Pulmonary artery endothelial cell (primary cell): ENCODE measurements at regions not wholly inside any gene's neighbourhood (a gene's known extent, or its start where the extent isn't known, plus 50 kb on each side); places are given as distances from the start of the nearest gene placed in this dataset.
"Not testable (repeated sequence)": the region's sequence is repeated elsewhere in the genome, so short reads cannot be mapped to it uniquely, and the experiment has no call there.

Experiments
- DNase-seq: peaks from one replicate; pipeline ENCODE4 v3.0.0-alpha.2; 2011; ENCODE audit warnings: low read depth, low spot score

DNA sequence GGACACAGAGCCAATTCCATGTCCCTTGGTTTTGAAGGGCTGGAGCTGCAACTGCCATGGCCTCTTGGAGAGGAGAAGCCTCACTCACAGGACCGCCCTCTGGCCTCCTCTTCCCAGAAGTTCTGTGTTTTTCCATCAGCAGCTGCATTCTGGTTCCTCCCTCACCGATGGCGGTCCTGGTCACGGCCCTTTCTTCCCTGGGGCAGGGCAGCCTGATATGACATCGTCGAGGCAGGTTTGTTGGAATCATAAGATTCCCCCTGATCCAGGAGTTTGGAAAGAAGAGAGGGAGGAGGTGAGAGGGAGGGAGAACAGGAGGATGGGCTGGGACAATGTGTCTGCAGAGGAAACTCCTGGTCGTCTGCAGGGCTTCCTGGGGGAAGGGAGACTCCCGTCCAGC lies 82.7 kb upstream of the PDZD8 start:
- DNase-seq: no peak

GRCh38 chr10:117457071-117457810 lies 82.0 kb upstream of the PDZD8 start:
- DNase-seq: no peak

DNA sequence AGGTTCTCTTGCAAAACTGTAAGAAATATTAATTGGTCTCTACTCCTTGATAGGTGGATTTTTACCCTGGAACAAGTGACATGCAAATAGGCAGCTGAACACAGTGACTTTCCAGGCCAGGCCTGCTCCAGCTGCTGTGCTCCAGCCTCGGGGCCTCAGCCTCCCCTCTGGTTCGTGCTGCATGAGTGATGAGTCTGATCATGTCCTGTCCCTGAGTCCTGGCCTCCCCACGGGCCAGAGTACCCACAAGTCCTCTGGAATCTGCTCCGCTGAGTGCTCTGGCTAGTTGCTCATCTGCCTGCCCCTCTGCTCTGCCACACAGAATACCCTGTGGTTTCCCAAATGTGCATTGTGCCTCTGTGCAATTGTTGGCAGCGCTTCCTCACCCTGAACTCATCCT lies 80.1 kb upstream of the PDZD8 start:
- DNase-seq: no peak

DNA sequence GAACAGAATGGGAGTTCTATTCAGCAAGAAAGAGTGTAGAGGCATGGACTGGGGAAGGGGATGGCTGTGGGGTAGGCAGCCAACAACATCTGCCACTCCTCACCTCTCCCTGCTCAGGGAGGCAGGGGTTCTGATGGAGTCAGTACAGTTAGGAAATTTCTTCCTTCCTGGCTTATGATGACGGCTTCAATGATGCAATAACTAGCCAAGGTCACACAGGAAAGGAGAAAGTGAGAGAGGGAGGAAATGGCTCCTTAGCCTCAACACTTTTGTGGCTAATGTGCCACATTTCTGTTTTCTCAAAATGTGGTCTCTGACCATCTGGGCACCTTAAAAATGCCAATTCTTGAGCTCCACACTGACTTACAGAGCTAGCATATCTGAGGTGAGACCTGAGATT lies 79.3 kb upstream of the PDZD8 start:
- DNase-seq: no peak

GRCh38 chr10:117453484-117453883 lies 78.2 kb upstream of the PDZD8 start:
- not testable (repeated sequence) for DNase-seq

DNA sequence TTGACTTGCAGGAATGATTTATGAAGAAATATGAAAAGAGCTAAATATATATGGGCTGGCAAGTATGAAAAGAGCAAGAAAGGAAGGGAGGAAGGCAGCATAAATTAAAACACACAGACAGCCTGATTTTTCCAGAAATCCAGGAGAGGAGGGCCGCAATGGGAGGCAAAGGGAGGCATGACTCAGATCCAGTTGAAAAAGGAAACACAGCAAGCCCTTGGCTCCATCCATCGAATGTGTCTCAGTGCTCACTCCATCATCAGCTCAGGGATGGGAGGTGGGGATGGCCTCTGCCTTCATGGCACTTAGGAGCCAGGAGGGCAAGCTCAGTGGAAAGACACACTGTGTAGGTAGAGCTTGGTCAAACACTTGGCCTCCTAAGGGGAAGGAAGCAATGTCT lies 75.7 kb upstream of the PDZD8 start:
- no peak for DNase-seq

GRCh38 chr10:117449636-117450035 lies 74.4 kb upstream of the PDZD8 start:
- DNase-seq: no peak

DNA sequence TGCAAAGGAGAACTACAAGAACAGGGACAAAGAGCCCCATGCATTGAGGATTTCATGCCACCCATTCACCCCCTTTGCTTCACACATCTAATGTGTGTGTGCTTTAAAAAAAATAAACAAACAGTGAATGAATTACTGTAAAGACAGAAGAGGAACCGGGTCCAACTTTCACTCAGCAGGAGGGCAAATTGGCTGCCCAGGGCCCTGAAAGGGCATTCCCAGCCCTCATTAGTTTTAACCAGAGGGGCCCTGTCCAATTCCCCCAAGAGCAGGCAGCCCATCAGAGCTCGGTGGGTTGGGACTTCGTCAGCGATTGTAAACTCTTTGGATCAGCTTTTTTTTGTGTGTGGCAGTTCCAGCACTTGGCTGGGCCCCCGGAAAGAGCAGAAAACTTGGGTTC lies 73.6 kb upstream of the PDZD8 start:
- DNase-seq: no peak

GRCh38 chr10:117445992-117446391 lies 70.8 kb upstream of the PDZD8 start:
- DNase-seq: no peak

- no peak for DNase-seq
Measured at GRCh38 chr10:117444497-117445040, 69.3 kb upstream of the PDZD8 start.

DNA sequence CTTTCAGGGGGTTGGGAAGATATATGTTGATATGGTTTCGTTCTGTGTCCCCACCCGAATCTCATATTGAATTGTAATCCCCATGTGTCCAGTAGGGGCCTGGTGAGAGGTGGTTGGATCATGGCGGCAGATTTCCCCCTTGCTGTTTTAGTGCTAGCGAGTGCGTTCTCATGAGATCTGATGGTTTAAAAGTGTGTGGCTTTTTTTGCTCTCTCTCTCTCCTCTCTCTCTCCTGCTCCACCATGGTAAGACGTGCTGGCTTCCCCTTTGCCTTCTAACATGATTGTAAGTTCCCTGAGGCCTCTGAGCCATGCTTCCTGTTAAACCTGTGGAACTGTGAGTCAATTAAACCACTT lies 68.4 kb upstream of the PDZD8 start:
- no peak for DNase-seq

- DNase-seq: peak; percentile 20
Measured at GRCh38 chr10:117442944-117443685, 67.9 kb upstream of the PDZD8 start.

GRCh38 chr10:117442521-117442920 lies 67.3 kb upstream of the PDZD8 start:
- no peak for DNase-seq

DNA sequence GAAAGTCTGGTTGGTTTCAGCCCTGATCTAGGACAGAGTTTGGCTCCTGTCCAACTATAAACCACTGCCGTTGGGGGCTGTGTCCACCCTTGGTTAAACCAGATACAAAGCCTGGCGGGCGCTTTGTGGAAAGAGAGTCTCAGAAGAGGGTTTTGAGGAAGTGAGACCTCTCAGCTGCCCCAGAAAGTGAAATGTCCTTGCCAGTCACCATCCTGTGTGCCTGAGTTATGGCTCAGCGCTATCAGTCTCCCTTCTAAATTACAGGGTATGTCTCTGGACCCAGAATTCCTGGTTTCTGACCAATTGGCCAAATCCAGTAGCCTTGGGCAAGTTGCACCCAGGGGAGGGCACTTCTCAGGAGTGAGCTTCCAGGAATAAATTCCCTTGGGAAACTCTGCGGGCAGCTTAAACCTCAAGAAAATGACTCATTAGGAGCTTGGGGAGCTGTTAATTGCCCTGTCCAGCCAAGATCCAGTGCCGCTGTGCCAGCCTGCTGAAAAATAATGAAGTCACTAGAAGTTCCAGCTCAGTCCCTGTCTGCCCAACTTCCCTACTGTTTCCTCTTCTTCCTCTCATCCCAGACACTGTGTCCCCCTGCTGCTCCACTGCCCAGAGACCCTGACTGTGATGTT lies 66.7 kb upstream of the PDZD8 start:
- no peak for DNase-seq

- no peak for DNase-seq
Measured at GRCh38 chr10:117441361-117441760, 66.1 kb upstream of the PDZD8 start.

- DNase-seq: no peak
Measured at GRCh38 chr10:117439243-117439912, 64.1 kb upstream of the PDZD8 start.

DNA sequence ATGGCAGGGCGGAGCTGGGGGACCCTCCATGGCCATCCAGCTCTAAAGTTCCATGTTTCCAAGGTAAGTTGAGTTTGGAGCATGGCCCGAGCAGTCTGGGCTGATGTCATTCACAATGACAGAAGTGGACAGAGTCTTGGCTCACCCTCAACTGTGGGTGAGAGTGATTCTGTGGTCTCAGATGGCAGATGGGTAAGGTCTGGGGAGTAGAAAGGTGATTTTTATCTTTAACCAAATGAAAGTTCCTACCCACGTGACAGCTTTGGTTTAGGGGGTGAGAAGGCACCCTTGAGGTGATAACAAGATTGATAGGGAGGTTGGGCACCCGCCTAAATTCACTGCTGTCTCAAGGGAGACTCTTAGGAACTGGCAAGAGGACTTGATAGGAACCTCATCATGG lies 57.6 kb upstream of the PDZD8 start:
- DNase-seq: no peak

DNA sequence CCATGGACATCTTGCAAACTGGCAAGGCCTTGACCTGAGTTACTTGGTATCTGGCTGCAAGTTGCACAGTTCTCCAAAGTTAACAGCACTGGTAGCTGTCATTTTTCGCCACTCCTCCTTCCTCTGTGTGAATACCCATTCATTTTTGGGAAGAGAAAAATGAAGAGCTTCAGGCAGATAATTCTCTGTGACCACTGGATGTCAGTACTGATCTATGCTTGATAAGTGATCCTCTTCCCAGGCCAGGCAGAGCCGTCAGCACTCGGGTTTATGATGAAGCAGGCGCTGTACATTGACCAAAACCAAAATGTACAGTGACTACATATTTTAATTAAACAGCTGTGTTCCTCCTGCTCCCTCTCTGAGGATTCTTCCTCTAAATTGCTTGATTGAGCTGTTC lies 55.9 kb upstream of the PDZD8 start:
- DNase-seq: no peak

DNA sequence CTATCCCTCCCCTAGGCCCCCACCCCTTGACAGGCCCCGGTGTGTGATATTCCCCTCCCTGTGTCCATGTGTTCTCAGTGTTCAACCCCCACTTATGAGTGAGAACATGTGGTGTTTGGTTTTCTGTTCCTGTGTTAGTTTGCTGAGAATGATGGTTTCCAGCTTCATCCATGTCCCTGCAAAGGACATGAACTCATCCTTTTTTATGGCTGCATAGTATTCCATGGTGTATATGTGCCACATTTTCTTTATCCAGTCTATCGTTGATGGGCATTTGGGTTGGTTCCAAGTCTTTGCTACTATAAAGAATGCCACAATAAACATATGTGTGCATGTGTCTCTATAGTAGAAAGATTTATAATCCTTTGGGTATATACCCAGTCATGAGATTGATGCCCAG lies 55.3 kb upstream of the PDZD8 start:
- not testable (repeated sequence) for DNase-seq

DNA sequence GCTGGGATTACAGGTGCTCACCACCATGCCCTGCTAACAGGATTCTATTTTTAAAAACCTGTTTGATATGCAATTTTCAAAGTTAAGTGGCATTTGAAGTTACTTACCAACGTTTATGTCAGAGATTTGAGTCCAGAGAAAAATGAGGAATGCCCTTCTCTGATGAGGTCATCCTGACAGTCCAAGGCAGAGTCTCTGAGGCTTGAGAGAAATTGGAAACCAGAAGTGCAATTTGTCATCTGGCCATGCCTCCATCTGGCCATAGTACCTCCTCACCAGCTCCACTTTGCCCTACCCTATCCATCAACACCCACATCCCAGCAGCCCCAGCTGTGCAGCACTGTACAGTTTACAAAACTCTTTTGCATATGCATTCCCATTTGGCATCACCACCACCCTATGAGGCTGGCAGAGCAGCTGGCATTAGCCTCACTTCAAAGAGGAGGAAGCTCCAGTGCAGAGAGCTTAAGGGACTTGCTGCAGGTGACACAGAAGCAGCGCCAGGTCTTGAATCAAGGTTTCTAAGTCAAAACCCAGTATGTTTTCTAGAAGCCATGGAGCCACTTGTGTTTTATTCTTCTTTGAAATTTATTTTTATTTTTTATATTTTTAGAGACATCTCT lies 54.5 kb upstream of the PDZD8 start:
- no peak for DNase-seq

GRCh38 chr10:117427356-117427755 lies 52.1 kb upstream of the PDZD8 start:
- no peak for DNase-seq
